HG03280 (cell line): ENCODE measurements at regions not wholly inside any gene's neighbourhood (a gene's known extent, or its start where the extent isn't known, plus 50 kb on each side); places are given as distances from the start of the nearest gene placed in this dataset.
A peak's percentile ranks its signal among the peaks of the same experiment; 100 is the strongest.
"Not testable (repeated sequence)": the region's sequence is repeated elsewhere in the genome, so short reads cannot be mapped to it uniquely, and the experiment has no call there.

Experiments used
- ATAC-seq: cut with Tn5 transposase; IDR thresholded peaks from one replicate; pipeline ENCODE4 v1.9.1; 2021; ENCODE audit warnings: mild to moderate bottlenecking, moderate library complexity; ENCODE audit not compliant: unreplicated experiment

DNA sequence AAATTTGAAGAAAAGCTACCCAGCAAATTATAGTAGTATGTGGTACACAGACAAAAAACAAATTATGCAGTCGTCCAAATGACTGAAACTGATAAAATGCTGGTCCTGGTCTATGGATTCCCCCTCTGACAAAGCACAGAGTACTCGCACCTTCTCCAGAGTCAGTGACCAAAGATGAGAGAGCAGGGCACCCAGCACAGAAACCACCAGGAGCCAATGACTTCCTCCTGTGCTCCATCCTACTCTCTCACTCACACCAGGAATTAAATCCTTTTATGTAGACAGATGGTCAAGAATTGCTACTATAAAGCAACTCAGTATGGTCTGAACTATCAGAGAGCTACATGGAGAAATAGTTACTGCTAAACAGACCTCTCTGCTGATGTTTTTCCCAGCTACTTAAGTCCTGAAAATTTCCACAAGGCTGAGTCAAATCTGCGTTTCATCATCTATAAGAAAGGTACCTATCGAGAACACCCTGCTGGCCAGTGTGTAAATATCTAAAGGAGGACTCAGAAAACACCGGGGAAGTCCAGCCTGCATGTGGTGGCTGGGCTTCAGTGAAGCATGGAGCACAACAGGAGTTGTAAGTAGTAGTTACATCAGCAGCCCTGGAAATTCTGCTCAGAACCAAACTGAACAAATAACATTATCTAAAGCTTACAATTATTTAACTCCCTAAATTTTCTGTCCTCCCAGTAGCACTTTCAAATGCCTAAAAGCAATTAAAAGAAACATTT lies 84.5 kb upstream of the FBXO28 start:
- peak; percentile 81 for ATAC-seq

DNA sequence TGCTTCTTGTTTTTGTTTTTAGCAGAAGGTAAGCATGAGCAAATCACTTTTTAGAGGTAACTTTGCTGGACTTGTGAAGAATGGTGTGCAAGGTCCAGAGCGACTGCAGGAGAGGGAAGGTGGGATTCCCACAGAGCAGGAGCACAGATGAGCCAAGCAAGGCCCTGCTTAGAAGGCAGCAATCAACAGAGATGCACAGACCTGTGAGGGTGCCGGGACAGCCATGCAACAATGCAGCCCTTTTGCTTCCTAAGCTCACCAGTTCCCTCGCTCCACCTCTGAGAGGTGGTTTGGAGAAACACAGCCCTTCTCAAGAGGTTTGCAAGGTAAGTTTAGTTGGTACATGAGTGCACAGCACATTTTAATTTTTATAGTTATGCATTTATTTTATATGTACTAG lies 85.1 kb upstream of the FBXO28 start:
- ATAC-seq: not testable (repeated sequence)

DNA sequence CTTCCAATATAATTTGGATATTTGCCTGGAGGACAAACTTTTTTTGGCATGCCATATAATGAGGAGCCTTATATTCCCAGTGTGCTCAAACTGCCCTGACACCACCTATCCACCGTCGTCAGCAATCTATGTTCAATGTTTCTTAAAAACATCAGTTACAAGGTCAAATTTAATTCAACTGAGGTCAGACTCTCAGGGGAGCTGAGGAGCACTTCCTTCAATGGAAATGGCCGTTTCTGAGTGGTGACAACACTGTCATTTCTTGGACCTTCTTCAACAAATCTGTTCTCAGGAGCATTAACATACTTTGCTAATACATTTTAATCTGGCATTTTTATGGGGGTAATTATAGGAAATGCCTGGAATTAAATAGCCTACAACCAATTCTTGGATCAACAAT lies 90.8 kb upstream of the FBXO28 start:
- not testable (repeated sequence) for ATAC-seq

DNA sequence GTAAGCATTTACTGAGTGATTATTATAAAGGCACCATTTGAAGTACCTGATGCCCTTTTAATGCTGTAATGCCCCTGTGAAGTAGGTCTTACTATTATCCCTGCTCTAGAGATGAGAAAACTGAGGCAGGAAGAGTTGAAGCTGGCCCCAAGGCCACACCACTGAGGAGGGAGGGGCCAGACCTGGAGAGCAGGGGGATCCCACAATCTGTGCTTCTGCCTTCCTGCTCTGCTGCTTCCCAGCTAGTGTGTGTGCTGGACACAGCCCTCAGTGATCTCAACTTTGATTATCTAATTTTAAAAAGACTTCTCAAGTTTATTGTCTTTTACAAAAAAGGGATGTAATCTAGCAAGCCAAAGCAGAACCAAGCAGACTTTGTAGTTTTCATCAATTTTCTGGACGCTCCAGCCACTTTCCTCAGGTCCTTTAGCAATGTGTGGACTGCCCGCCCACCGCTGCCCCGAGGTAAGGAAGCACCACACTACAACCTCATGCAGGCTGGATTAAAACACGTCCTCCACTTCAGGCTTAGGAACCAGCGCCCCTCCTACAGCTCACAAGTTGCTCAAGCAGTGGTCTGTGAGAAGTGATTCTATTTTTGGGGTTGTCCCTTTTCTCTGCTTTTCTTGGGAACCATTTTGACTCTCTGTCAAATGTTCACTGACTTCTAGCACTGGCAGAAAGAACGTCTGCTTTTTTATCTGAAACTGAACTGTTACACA lies 91.5 kb upstream of the FBXO28 start:
- not testable (repeated sequence) for ATAC-seq

DNA sequence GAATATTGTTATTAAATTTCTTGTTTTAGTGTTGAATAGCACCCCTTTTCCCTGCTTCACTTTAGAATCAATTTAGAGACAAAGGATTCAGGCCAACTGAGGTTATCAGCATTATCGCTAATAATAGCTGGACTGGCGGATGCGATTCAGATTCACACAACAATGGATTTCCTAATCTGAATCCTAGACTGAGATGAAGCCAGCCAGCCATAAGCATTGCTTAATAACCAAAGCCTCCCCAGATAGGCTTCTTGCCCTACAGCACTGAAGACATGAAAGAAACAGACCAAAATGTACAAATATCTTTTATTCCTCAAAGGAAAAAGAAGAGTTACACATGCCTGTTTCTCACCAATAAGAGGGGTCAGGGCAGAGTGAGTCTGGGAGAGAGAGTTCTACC lies 94.0 kb upstream of the FBXO28 start:
- not testable (repeated sequence) for ATAC-seq

DNA sequence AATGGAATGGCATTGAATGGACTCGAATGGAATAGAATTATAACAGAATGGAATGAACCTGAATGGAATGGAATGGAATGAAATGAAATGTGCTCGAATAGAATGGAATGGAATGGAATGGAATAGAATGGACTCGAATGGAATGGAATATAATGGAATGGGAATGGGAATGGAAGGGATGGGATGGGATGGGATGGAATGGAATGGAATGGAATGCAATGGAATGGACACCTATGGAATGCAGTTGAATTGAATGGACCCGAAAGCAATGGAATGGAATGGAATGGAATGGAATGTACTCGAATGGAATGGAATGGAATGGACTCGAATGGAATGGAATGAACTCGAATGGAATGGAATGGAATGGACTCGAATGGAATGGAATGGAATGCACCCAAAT lies 98.1 kb upstream of the FBXO28 start:
- not testable (repeated sequence) for ATAC-seq

DNA sequence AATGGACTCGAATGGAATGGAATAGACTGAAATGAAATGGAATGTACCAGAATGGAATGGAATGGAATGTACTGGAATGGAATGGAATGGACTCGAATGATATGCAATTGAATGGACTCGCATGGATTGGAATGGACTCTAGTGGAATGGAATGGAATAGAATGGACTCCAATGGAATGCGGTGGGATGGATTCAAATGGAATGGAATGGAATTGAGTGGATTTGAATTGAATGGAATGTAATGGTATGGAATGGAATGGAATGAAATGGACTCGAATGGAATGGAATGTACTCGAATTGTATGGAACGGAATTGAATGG lies 99.6 kb upstream of the FBXO28 start:
- ATAC-seq: no peak

DNA sequence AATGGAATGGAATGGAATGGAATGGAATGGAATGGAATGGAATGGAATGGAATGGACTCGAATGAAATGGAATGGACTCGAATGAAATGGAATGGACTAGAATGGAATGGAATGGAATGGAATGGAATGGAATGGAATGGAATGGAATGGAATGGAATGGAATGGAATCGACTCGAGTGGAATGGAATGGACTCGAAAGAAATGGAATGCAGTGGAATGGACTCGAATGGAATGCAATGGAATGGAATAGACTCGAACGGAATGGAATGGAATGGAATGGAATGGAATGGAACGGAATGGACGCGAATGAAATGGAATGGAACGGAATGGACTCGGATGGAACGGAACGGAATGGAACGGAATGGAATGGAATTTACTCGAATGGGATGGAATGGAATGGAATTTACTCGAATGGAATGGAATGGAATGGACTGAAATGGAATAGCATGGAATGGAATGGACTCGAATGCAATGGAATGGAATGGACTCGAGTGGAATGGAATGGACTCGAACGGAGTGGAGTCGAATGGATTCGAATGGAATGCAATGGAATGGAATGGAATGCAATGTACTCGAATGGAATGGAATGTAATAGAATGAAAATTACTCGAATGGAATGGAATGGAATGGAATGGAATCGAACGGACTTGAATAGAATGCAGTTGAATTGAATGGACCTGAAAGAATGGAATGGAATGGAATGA lies 100.1 kb upstream of the FBXO28 start:
- not testable (repeated sequence) for ATAC-seq

DNA sequence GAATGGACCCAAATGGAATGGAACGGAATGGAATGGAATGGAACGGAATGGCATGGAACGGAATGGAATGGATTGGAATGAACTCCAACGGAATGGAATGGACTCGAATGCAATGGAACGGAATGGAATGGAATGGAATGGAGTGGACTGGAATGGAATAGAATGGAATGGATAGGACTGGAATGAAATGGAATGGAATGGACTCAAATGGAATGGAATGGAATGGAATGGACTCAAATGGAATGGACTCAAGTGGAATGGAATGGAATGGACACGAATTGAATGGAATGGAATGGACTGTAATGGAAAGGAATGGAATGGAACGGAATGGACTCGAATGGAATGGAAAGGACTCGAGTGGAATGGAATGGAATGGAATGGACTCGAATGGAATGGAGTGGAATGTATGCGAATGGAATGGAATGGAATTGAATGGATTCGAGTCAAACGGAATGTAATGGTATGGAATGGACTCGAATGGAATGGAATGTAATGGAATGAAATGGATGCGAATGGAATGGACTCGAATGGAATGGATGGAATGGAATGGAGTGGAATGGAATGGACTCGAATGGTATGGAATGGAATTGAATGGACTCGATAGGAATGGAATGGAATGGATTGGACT lies 101.0 kb upstream of the FBXO28 start:
- not testable (repeated sequence) for ATAC-seq

DNA sequence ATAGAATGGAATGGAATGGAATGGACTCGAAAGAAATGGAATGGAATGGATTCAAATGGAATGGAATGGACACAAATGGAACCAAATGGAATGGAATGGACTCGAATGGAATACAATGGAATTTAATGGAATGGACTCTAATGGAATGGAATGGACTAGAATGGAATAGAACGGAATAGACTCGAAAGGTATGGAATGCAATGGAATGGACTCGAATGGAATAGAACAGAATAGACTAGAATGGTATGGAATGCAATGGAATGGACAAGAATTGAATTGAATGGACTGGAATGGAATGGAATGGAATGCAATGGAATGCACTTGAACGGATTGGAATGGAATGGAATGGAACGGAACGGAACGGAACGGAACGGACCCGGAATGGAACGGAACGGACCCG lies 101.7 kb upstream of the FBXO28 start:
- ATAC-seq: not testable (repeated sequence)

DNA sequence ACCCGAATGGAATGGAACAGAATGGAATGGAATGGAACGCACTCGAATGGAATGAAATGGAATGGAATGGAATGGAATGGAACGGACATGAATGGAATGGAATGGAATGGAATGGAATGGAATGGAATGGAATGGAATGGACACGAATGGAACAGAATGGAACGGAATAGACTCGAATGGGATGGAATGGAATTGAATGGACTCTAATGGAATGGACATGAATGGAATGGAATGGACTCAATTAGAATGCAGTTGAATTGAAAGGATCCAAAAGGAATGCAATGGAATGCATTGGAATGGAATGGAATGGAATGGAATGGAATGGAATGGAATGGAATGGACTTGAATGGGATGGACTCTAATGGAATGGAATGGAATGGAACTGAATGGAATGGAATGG lies 102.2 kb upstream of the FBXO28 start:
- ATAC-seq: not testable (repeated sequence)

DNA sequence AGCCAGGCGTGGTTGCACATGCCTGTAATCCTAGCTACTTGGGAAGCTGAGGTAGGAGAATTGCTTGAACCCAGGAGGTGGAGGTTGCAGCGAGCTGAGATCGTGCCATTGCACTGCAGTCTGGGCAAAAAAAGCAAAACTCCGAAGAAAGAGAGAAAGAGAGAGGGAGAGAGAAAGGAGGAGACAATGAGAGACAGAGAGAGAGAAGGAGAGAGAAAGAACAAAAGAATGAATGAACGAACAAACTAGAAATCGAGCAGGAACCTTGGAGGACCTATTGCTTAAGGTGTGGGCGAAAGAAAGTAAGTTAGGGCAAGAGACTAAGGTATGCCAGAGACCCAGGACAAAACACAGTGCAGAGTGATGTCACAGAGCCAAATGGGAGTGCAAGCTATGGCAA lies 102.8 kb upstream of the FBXO28 start:
- not testable (repeated sequence) for ATAC-seq

DNA sequence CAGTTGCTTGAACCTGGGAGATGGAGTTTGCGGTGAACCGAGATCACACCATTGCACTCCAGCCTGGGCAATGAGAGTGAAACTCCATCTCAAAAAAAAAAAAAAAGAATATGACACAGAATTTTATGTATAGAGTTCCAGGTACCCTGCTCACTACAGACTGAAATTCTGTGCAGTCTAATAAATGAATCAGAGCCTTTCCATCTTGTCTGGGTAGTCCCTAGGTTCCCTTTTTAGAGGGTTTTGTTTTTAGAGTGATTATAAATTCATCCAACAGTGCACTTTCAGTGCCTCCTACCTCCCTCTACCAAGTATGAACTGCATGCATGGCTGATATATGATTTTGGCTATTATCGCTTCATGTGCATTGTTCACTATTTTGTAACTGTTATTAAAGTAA lies 107.9 kb upstream of the FBXO28 start:
- not testable (repeated sequence) for ATAC-seq

DNA sequence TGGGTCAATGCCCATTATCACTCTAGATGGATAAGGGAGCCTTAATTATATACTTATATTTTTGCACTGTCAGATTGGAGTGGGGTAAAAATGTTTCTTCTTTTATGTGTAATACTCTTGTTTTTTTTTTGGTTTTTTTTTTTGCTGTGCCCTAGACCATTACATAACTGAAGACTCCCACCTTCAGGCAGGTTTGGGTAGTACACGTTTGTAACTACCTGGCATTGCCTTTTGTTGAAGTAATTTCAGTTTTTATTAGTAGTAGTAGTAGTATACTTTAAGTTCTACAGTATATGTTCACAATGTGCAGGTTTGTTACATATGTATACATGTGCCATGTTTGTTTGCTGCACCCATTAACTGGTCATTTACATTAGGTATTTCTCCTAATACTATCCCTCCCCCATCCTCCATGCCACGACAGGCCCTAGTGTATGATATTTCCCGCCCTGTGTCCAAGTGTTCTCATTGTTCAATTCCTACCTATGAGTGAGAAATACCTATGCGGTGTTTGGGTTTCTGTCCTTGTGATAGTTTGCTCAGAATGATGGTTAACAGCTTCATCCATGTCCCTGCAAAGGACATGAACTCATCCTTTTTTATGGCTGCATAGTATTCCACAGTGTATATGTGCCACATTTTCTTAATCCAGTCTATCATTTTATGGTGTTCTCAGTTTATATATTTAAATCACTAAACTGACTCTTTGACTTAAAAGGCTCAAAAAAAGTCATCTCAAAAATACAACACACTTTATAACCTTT lies 109.2 kb upstream of the FBXO28 start:
- ATAC-seq: not testable (repeated sequence)

DNA sequence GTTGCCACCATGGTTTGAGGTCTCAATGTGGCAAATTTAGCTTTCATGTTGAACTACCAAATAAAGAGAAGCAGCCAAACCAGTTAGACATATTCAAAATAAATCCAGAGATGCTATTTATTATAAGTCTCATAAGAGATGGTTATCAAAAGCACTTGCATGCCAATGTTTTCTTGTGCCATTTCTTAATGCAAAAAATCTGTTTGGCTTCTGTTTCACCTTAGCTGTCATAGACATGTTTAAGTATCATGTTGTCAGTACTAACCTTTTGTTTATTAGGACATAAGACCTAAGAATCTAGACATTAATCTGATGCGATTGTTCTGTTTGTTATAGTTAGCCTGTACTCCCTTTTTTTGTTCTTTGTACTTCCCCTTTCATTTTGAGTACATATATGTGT lies 110.0 kb upstream of the FBXO28 start:
- ATAC-seq: not testable (repeated sequence)

DNA sequence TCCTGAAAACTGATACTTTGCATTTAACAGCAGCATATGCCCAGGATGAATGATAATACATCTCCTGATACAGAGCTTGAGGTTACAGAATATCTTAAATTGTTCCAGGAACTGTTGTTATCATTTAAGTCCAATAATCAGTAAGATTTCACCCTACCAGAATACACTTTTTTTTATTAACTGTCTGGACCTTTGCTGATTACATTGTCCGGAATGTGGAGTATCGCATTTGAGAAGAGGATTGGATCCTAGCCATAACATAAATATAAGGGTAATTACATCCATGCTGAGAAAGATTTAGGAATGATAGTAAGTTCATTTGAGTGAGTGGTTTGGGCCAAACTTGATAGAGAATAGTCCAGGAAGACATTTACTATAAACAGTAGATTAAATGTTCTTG lies 112.2 kb upstream of the FBXO28 start:
- ATAC-seq: not testable (repeated sequence)

DNA sequence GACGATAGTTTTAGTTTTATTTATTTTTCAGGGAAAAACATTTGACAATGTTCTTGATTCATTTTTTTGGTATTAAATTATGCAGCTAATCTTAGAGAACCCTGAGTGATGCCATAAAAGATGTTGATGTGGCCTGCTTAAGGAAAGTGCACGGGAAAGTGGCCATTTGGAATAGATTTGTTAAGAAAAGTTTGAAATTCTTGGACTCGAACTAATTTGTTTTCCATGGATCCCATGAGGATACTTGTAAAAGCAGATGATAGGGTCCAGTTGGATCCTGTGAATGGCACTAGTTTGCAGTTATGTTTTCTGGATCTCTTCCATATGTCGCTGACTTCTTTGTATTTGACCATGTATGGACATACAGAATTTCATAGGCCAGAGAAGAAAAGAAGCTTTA lies 114.2 kb upstream of the FBXO28 start:
- ATAC-seq: not testable (repeated sequence)

DNA sequence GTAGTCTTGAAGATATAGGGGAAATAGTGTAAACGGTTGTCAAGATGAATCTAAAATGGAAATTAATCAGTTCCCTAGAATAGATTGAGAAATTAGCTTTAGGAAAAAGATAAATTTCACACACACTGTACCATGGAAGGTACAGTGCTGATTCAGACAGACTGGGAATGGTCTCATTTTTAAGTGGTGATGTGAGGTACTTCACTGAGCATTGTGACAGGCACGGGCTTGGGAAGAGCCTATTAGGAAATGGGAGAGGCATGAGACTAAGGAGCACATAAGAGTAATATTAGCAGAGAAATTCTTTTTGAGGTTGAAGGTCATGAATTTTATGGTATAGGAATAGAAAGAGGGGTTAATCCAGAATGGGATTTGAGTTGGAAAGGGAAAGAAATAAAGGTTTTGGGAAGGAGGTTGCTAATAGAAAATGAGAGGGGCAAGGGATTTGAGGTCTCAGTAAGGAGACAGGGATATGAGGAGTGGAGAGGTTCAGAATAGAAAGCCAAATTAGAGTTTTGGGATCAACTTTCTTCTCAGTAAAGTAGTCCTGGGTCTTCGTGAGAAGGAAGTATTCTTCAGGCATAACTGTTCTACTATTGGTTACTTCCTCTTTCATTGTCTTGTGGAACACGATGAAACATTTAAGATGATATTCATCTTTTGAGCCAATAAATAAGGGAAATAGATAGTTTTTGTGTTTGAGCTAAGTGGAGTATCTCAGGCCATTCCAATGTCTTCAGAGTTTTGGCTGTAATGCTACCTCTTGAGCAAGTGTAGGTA lies 115.0 kb upstream of the FBXO28 start:
- not testable (repeated sequence) for ATAC-seq

DNA sequence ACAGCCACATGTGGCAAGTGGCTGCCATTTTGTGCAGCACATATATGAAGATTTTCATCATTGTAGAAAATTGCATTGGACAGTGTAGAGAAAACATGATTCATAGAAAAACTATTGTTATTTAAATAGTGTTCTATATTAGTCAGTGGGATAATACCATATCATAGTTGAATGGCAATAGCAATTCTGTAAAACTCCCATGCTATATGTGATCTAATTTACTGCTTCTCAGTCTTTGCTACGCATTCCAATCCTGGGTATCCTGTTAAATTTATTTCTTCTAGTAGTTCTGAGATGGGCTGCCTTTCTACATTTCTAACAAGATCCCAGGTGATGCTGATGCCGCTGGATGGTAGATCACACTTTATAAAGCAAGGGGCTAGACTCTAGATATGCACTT lies 117.5 kb upstream of the FBXO28 start:
- not testable (repeated sequence) for ATAC-seq
